Suppressor macrophage treated with lipopolysaccharide for 4 hours (primary cell): ENCODE measurements at regions not wholly inside any gene's neighbourhood (a gene's known extent, or its start where the extent isn't known, plus 50 kb on each side); places are given as distances from the start of the nearest gene placed in this dataset.
"Not testable (repeated sequence)": the region's sequence is repeated elsewhere in the genome, so short reads cannot be mapped to it uniquely, and the experiment has no call there.

ENCODE experiments used
- DNase-seq: peaks from one replicate; pipeline ENCODE4 v3.0.0-alpha.2; 2020

DNA sequence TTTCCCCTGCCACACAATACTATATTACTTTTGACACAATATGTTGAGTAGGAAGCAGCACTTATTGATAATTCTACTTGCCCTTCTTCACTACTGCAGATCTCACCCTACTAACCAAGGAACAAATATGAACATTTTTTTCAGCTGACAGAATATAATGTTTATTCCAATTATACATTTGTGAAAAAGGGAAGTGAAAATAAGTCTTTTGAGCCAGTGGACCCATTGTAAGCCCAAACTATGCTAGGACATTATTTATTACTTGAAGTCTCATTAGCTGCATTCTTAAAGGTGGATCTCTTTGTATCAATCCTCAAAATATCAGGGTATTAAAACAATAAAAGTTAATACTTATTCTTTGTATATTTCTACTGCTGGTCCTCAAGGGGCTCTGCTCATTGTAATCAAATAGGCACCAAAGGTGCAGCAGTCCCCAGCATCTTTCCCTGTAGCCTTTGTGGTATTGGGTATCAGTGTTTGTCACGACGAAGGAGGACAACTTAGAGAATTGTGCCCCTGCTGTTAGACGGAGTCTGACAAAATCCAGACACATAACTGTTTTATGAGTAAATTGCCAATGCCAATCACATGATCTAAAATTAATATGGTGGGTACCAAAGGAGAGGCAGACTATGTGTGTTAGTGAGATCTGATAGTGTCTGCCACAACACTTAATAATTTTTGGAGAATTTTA, 453.5 kb upstream of the CDH9 start:
- DNase-seq: no peak

DNA sequence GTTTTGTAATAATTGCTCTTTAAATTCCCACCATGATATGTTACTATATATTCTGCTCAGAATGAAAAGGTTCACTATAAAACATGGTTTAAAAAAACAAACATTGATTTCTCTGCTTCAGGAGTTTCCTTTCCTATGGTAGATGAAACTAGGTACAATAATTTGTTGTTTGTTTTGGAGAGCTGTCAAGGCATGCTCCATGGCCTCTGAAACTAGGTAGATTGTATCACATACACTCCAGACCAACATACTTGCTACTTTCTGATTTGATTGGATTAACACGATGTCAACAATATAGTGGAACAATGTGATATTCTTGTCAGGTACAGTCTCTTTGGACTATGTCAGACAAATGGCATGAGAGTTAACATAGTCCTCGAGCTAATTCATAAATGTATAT, 452.7 kb upstream of the CDH9 start:
- DNase-seq: no peak

DNA sequence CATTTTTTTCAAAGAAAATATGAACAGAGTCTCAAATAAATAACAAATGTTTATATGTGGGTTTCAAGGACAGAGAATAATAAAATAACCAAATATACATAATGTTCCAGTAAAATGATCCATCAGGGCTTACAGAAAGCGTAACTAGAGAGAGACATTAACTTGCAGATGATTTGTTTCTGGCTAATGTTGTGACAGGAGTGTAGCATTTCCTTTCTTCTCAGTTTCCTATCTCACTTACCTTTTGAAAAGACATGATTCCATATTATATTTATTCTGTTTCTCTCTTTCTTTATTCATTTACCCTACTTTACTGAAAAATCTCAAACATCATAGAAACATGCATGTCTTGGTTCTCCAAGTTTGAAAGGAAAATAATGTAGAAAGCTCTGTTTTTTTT, 451.3 kb upstream of the CDH9 start:
- no peak for DNase-seq

DNA sequence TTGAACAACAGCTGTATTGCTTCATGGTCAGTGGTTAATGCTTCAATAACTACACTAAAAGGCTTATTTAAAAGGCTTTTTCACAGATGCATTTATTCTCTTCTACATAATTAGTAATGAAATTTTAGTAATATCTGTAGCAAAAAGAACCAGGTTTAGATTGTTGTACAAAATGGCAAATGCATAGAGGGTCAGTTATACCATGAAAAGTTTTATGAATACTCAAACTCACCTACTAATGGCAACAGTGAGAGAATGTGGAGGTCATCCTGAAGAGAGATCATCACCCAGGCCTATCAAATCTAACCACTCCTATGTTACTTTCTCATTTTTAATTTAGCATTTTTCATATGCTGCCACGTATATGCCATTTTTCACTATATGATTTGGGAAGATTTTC, 444.3 kb upstream of the CDH9 start:
- DNase-seq: no peak

DNA sequence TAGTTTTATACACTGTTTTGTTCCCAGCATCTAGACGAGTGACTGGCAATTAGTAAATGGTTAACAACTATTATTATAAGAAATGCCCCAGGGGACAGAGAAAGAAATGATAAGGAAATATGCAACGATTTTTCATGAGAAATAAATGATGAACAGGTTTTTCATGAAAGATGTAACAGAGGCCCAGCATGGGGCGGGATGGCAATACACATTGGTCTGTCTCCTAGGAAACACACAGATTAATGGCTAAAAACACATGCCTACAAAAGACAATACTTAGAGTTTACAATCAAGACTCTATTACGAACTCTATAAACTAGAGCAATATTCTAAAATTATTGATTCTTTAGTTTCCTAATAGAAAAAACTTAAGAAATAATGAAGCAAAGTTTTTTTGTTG, 441.5 kb upstream of the CDH9 start:
- no peak for DNase-seq

DNA sequence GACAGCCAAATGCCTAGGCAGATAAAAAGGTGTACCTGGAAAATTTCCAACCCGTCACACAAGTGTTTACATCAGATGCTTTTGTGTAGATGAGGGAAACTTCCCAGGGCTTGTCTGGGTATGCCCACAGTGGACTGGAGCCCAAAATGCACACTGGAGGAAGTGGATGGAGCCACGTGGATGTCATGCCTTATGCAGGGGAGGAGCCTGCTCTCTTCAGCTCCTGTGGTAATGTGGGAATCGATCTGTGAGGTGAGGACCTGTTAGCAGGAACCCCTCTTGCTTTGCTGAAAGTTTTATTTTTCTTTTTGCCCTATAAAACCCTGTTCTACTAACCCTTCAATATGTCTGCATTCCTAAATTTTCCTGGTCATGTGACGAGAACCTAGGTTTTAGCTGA, 439.2 kb upstream of the CDH9 start:
- DNase-seq: no peak

DNA sequence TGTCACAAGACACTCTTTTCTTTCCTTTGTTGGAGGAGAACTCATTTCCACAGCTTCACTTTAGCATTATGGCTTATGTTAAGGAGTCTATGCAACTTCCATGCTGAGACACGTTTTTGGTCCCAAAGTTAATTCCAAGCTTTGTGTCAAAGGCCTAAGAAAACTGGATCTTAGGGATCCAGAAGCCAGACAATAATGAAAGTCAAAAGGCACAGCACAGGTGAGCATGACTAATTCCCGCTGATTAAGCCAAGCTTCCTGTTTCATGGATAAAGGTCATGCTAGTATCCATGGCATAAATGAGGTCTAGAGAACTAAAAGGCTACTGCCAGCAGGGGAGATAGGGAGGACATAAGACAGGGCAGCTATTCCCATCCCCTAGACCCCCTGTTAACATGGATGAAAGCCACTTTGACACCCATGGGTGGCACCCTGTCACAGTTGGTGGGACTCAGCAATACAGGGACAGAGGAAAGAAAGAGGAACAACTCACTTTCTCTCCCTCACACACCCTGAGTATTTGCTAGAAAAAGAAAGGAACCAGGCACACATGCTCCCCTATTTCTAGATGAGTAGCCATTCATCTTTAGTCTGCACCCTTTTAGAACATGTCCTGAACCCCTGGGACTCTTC, 438.1 kb upstream of the CDH9 start:
- DNase-seq: no peak

DNA sequence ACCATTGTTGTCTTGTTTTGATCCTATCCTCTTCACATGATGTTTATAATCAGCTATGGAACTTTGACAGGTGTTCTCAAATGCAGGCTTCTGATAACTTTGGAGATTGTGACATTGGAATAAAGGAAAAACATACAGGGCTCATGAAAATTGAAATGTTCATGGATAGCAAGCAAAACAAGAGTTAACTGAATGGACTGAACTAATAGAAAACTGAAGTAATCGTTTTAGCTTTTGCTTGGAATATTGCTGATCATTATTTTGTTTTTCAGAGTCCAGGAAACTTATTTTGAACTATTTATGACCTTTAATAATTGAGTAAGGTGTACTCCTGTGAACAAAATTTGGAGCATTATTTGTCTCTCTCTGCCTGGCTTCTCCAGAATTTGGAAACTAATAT, 436.7 kb upstream of the CDH9 start:
- DNase-seq: no peak

DNA sequence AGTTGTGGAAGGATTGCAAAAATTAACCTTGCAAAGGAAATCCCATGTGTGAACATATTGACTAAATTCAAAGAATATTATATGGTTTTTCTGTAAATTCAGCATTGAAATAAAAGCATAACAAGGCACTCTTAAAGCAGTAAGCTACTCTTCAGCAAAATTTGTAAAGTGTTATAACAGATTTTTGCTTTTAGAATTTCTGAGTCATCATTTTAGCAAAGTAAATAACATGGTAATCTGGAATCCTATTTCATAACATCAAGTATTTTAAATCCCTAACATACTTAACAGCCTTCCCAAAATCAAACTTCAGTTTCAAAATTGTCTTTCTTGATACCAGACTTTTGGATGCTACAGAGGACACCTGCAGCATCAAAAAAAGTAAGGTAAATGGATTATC, 436.0 kb upstream of the CDH9 start:
- no peak for DNase-seq

DNA sequence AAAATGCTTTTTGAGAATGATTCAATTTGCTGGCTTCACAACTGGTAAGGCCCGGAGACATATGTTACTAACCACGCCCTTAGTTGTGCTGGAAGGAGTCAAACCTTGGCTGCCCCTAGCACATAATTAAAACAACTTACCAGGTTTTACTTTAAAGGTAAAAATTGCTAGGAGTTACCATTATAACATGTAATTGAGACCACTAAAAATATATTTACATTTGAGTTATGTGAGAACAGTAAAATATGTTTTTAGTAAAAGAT, 435.6 kb upstream of the CDH9 start:
- no peak for DNase-seq

DNA sequence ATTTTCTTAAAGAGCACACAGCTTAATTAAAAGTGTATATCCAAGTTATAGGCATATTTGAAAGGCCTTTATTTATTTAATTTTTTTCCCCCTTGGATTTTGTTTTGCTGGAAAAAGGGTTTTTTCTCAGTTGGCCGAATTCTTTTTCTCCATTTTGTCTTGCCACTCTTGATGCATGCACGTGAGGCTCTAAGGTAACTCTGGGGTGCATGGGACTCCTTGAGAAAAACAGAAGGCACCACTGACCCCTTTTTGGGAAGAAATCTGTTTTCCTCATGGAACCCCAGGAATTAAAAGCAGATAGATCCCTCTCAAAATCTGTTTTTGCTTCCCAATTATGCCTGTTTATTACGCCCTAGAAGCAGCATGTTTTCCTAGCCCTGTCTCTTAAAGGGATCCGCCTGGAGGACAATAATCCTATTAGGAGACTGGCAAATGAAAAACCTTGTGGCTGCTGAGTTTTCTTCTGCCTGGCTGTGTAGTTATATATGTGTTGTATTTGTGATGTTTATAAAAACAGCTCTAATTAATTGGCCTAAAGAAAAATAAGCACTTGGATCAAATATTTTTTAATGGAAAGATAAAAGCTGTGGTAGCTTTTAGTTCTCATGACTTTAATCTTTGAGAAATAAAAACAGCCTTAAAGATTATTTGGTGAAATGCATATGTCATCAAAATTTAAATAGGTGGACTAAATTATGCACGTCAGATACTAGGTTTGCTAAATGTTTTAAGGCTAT, 435.1 kb upstream of the CDH9 start:
- DNase-seq: no peak

DNA sequence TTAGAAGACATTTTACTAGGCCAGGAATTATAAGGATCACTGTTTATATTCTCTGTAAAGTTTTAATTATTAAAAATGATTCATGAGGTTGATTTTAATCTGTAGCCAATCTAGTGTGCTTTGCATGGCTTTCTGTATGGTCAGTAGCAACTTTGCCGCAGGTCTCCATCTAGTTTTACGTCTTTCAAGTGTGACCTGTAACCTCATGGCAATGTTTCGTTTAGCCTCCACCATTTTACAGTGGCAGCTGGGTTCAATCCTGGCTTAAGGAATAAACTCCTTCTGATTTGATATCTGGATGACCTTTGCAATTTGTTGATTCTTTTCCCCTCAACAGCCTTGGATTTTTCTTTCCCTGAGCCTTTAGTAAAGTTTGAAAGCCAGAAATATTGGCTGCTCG, 434.5 kb upstream of the CDH9 start:
- no peak for DNase-seq

DNA sequence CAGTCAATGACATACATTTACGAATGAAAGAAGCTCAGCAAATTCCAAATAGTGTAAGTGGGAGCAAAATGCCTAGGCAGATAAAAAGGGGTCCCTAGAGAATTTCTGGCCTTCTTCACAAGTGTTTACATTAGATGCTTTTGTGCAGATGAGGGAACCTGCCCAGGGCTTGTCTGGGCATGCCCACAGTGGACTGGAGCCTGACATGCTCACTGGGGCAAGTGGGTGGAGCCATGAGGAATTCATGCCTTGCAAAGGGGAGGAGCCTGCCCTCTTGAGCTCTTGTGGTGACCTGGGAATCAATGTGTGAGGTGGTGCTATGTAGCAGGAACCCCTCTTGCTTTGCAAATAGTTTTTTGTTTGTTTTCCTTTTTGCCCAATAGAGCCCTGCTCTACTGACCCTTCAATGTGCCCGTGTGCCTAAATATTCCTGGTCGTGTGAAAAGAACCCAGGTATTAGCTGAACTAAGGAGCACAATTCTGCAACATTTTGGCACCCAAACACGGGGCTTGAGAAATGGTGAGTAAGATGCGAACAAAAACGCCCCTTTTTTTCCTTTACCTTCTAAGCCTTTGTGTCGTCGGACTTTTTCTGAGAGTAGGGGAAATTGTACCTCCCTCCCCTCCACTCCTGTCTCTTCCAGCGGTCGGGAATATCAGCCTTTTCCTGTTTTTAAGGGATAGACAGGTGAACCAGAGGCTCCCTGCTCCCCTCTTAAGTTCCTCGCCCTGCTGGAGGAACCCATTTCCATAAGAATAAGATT, 433.8 kb upstream of the CDH9 start:
- no peak for DNase-seq

DNA sequence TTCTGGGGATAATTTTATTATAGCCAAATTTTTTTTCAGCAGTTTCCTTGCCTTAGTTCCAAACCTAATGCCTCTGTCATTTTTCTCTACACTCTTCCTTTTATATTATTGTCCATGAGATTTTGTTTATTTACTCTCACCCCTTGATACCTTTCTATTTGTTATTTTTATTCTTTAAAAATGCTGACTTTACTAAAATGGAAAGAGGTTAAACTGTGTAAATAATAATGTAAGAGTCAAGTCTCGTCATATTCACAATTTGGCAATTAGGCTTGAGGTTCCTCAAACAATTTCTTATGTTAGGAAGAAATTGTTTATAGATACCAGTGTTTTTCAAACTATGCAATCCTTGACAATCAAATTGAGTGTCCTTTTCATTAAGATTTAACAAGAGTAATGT, 428.6 kb upstream of the CDH9 start:
- DNase-seq: no peak

DNA sequence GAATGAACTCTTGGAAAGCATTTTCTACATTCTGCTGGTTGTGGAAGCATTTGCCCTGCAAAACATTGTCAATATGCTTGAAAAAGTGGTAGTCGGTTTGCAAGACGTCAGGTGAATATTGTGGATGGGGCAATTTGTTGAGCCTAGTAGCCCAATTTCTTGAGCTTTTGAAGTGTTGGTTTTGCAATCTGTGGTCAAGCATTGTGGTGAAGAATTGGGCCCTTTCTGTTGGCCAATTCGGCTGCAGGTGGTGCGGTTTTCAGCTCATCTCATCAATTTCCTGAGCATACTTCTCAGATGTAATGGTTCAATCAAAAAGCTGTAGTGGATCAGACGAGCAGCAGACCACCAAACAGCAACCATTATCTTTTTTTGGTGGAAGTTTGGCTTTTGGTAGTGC, 426.8 kb upstream of the CDH9 start:
- no peak for DNase-seq

DNA sequence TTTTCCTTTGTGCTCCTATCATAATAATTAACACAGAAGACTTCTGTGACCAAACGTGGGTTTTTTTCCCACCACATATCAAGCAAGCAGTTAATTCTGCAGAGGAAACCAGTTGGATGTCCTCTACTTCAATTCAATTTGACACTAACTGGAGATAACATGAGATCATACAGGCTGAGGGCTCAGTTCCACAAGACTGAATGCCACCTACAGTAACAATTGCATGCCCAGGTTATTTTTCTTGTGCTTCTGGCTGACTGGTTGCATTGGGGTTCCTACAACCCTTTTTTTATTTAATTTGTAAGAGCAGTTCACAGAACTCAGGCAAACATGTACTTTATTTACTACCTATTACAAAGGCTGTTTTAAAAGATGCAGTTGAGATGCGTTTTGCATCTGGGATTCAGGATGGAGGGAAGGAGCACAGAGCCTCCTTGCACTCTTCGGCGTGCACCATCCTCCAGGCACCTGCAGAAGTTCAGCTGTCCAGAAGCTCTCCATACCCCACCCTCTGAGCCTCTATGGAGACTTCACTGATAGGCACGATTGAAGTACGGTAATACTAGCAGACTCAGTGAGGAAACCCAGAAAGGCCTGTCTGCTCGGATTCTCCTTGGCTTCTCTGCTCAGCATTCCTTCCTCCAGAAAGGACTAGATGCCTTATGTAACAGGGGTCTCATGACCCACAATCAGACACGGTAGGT, 425.2 kb upstream of the CDH9 start:
- no peak for DNase-seq

DNA sequence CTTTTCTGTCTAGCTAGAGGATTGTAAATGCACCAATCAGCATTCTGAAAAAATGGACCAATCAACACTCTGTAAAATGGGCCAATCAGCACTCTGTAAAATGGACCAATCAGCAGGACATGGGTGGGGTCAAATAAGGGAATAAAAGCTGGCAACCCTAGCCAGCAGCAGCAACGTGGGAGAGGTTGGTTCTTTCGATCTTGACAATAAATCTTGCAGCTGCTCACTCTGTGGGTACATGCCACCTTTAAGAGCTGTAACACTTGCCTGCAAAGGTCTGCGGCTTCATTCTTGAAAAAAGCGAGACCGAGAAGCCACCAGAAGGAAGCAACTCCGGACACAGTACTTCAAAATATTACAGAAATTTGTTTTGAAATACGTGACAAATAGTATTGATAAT, 424.6 kb upstream of the CDH9 start:
- DNase-seq: no peak

DNA sequence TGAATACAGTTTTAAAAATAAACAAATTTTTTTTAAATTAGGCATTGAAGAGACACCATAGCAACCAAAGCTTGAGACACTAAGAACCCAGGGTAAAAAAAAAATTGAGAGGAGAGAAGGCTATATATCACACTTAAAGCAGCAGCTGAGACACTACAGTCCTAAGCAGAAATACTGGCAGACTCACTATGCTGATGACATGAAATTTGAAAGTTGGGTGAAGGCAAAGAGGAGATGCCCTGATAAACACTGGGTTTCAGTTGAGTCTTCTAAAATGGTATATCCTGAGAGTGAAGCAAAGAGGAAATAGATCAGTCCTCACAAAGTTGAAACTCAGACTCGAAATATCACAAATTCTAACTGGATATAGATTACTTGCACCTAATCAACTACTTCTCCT, 419.9 kb upstream of the CDH9 start:
- no peak for DNase-seq

DNA sequence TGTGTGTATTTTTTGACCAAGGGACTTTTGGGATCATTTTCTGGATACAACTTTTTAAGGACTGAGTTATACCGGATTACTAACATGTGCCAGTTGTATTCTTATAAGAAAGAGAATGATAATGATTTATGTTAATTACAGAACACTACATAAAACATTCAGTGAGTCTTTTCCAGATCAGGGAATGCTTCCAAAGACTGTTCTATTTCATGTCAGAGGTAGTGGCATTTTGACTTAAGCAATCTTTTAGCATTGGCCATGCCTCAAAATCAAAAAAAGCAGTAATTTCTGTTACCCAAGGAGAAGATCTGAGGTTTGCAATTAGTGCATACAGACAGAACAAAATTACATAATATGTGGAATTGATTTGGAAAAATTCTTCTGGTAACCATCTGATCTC, 413.0 kb upstream of the CDH9 start:
- DNase-seq: no peak

DNA sequence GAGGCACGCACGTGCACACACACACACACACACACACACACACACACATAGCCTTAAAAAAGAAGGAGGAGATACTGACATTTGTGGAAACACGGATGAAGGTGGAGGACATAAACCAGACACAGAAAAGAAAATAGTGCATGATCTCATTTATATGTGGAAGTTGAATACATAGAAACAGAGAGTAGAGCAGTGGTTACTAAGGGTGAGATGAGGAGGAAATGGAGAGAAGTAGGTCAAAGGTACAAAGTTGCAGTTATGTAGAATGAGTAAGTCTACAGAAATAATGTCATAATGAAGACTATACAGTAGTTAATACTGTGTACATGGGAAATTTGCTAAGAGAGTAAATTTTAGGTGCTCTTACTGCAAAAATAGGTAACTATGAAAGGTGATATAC, 412.2 kb upstream of the CDH9 start:
- no peak for DNase-seq

DNA sequence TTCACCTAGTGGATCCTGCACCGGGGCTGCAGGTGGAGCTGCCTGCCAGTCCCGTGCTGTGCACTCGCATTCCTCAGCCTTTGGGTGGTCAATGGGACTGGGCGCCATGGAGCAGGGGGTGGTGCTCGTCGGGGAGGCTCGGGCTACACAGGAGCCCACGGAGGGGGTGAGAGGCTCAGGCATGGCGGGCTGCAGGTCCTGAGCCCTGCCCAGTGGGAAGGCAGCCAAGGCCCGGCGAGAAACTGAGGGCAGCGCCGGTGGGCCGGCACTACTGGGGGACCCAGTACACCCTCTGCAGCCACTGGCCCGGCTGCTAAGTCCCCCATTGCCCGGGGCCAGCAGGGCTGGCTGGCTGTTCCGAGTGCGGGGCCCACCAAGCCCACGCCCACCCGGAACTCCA, 401.0 kb upstream of the CDH9 start:
- DNase-seq: not testable (repeated sequence)

DNA sequence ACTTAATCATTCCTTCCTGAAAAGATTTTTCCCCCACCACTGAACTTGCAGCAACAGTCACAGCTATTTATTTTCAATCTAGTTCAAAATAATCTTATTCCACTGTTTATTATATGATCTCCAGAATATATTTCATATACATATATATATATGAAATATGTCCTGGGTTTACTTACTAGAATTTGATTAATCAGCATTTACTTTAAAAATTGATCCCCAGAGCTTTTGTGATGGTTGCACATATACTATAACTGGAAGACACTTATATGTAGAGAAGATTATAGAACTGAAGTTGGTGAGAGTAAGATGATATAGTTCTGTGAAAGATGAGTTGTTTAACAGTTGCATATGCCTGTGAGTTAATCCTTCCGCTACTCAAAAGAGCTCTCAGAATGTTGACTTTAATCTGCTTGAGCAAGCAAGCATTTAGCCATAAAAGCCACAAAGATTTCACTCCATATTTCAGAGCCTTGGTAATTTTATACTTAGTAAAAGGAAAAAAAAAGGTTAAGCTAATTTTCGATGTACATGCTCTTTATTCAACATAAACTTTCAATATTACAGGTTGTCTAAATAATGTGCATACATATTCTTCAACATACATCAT, 399.3 kb upstream of the CDH9 start:
- DNase-seq: no peak

DNA sequence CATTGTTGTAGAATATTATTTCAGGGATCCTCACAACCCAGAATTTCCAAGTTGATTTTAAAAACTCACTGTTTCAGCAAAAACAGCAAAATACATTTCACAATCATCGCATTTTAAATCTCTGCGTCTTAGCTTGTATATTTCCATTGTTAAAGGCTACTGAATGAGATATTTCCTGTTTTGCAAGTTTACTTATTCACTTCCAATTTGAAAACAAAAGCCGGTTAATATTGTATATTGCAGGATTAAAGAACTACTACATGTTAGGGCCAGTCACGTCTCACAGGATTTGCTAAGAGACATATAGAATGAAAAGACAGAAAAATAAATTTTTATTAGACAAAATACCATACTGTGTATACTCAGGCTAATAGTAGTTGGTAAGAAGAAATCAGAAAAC, 395.9 kb upstream of the CDH9 start:
- DNase-seq: no peak
